Spinal cord (tissue), 9 donors: ENCODE measurements at regions not wholly inside any gene's neighbourhood (a gene's known extent, or its start where the extent isn't known, plus 50 kb on each side); places are given as distances from the start of the nearest gene placed in this dataset.

Experiments used
- DNase-seq, 6 donors: peaks; one replicate each; pipeline versions ENCODE4 v3.0.0 to v3.0.0-alpha.2; 2013 to 2015; ENCODE audit warnings: low spot score in 6 of 6, low read depth in 4 of 6
- H3K27ac ChIP-seq: one replicate; pipeline ENCODE4 v1.5.1; 2013; ENCODE audit warnings: low read depth, low read length, control low read depth
- H3K27me3 ChIP-seq: one replicate; pipeline ENCODE4 v1.6.1; 2013; ENCODE audit warnings: low read length; ENCODE audit not compliant: control insufficient read depth, insufficient read depth
- H3K36me3 ChIP-seq: one replicate; pipeline ENCODE4 v1.6.1; 2013; ENCODE audit warnings: low read length; ENCODE audit not compliant: control insufficient read depth, insufficient read depth
- H3K4me1 ChIP-seq: one replicate; pipeline ENCODE4 v1.6.1; 2013; ENCODE audit warnings: low read length; ENCODE audit not compliant: control insufficient read depth, insufficient read depth
- H3K4me3 ChIP-seq: one replicate; pipeline ENCODE4 v1.5.1; 2013; ENCODE audit warnings: low read depth, low read length, control low read depth
- H3K9me3 ChIP-seq: one replicate; pipeline ENCODE4 v1.6.1; 2013; ENCODE audit warnings: low read length; ENCODE audit not compliant: control insufficient read depth, insufficient read depth
- WGBS: methylation state at CpG from one replicate; pipeline ENCODE4 v1.1.5; 2013; ENCODE audit warnings: missing lambda C conversion rate; ENCODE audit not compliant: insufficient coverage; 5-methylcytosine and 5-hydroxymethylcytosine counted together
- donor health status: healthy.

DNA sequence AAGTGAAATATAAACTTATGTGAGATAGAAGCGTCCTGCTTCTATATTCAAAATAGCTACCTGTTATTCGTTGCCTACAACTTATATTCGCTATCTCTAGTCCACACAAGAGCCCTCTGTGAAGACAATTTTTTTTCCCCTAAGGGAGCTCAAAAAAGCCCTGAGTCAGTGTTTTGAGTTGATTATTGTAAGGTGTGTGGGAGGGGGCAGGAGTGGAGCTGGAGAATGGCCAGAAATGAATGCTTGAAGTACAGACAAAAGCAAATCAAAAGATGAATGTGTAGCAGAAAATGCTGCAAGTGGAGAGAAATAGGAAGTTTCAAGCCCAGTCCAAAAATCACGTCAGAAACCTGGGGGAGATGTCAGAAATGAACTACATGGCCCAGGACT lies 655.0 kb upstream of the LCORL start:
- 56% methylated on average over 1 of the region's 4 CpGs for WGBS
- Histone ChIP-seq H3K36me3 (no peaks in the 10 kb centered on the region), H3K4me1 (no peaks in the 10 kb centered on the region), H3K9me3 (no peaks in the 10 kb centered on the region), H3K4me3 (no peak overlapping the region), H3K27me3 (no peaks in the 10 kb centered on the region), H3K27ac (no peak overlapping the region)
- DNase-seq: peak in 1 of 6 donors; percentile 14

DNA sequence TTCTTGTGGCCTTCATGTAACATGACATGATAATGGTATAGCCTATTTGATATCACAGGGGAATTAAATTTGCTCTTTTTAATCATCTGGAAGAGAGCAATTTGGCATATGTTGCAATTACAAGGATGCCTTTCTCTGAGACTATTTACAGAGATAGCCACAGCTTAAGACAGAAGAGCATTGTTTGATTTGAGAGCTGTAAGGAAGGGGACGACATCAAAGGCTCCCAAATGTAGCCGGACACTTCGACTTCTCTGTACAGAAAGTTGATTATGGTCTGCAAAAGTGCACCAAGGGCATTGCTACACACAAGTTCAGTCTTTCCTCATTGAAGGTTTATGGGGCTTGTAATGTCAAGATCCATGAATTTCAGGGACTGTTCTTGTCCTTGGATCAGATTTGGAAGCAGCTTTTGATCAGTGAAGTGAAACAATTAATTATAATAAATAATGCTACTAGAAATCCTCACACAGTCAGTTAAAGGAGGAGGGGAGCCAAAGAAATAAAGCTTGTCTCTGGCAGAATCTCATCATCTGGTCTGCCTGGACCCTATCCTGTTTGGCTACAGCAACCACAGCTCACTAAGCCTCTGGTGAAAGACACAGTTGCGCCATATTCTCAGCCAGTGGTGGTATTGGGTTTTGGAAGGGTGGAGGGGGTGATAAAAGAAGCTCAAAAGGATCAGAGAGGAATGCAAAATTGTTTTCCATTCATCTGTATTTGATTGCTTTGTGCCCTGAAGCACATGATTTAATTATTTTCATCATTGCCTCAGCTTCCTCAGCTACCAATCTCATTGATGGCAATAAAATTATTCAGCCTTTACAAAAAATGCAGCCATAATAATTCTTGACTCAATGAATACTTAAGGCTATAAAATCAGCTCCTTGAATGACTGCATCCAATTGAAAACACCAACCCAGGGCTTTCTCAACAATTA lies 654.3 kb upstream of the LCORL start:
- Histone ChIP-seq H3K27ac (no peak overlapping the region), H3K4me3 (no peak overlapping the region), H3K36me3 (no peaks in the 10 kb centered on the region), H3K4me1 (no peaks in the 10 kb centered on the region), H3K27me3 (no peaks in the 10 kb centered on the region), H3K9me3 (no peaks in the 10 kb centered on the region)
- 29% methylated on average over 3 of the region's 4 CpGs for WGBS
- DNase-seq: peak in 1 of 6 donors; percentile 73

DNA sequence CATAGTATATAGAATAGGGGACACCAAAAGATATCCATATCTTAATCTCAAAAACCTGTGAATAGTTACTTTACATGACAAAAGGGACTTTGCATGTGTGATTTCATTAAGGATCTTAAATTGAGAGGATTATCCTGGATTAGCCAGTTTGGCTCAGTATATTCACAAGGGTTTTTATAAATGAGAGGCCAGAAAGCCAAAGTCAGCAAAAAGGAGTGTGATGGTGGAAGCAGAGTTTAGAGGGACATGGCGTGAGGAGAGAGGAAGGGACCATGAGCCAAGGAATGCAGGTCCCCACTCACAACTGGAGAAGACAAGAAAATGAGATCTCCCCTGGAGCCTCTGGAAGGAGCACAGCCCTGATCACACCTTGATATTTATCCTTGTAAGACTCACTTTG lies 648.5 kb upstream of the LCORL start:
- no peaks in the 10 kb centered on the region for H3K4me1 ChIP-seq
- no peak for DNase-seq
- H3K36me3 ChIP-seq: no peaks in the 10 kb centered on the region
- H3K27me3 ChIP-seq: no peaks in the 10 kb centered on the region
- H3K4me3 ChIP-seq: no peak overlapping the region
- no peaks in the 10 kb centered on the region for H3K9me3 ChIP-seq
- no peak overlapping the region for H3K27ac ChIP-seq
- no CpG with 5 or more reads among the region's 1 CpG for WGBS

DNA sequence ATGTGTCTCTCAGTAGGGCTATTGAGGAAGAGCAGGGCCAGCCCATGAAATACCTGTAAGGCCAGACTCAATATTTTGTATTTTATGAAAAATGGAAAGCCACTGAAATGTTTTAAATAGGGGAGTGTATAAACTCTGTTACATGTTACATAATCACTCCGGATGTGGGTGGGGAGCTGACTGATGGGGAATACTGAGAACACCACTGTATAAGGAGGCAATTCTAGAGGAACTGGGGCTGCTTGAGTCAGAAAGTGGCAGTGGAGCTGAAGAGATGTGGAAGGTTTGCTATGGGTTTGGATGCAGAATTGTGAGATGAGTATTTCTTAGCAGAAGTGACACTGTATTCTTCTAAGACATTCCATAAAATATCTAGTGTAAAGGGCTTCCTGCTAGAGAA lies 647.8 kb upstream of the LCORL start:
- no peak overlapping the region for H3K4me3 ChIP-seq
- H3K27ac ChIP-seq: no peak overlapping the region
- no peaks in the 10 kb centered on the region for H3K4me1 ChIP-seq
- no peaks in the 10 kb centered on the region for H3K36me3 ChIP-seq
- H3K27me3 ChIP-seq: no peaks in the 10 kb centered on the region
- no peak for DNase-seq
- WGBS: 100% methylated on average over 1 of the region's 1 CpG
- no peaks in the 10 kb centered on the region for H3K9me3 ChIP-seq

DNA sequence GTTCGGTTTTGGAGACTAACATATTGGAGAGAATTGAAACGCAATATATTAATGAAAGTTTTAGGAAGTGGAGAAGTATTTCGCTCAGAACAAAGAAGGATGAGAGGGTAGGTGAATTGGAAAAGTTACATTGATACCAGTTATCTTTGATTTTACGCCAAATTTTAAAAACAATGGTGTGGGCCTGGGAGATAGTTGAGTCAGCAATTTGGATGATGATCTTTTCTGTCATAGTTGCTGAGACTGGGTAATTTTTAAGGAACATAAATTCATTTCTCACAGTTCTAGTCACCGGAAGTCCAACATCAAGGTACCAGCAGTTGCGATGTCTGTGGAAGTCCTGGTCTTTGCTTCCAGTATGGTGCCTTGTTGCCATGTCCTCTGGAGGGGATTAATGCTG lies 644.8 kb upstream of the LCORL start:
- Histone ChIP-seq H3K36me3 (no peaks in the 10 kb centered on the region), H3K27me3 (peaks cover 4% of the 10 kb centered on the region), H3K4me1 (no peaks in the 10 kb centered on the region), H3K27ac (no peak overlapping the region), H3K9me3 (no peaks in the 10 kb centered on the region), H3K4me3 (no peak overlapping the region)
- WGBS: 100% methylated on average over 4 of the region's 6 CpGs
- DNase-seq: no peak

DNA sequence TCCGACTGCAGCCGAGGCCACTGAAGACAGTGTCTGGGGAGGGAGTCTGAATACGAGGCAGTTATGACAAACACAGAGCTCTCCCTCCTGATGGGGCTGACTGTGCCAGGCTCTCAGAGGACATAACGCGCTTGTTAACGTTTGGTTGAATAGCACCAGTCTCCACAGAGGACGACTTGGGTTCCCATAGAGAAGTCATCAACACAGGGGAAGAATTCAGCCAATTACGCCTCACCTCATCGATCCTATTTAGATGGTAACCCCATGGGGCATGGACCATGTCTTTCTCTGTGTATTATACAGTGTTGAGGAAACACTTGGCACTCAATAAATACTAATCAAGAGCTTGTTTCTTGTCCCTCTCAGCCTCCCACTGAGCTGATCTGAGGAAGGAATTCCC lies 642.6 kb upstream of the LCORL start:
- Histone ChIP-seq H3K9me3 (no peaks in the 10 kb centered on the region), H3K4me3 (no peak overlapping the region), H3K27me3 (peaks cover 6% of the 10 kb centered on the region), H3K27ac (no peak overlapping the region), H3K36me3 (no peaks in the 10 kb centered on the region), H3K4me1 (no peaks in the 10 kb centered on the region)
- DNase-seq: peak in 2 of 6 donors; percentile 64 to 71
- 35% methylated on average over 5 of the region's 9 CpGs for WGBS

DNA sequence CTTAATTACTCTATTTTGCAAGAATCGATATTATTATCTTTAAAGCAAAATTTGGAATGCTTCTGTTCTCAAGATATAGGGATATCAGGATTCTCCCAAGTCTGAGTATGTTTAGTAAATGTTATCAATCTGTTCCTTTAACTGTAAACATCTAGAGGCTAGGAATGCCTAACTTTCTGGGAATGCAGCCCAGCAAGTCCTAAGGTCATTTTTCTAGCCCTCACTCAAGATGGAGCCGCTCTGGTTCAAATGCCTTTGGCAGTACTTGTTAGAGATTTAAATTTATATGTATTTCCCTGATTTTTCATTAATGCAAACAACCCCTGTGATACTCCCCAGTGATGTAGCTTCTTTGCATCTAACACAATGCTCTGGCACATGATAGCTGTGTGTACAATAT lies 623.8 kb upstream of the LCORL start:
- H3K4me1 ChIP-seq: no peaks in the 10 kb centered on the region
- H3K27me3 ChIP-seq: no peaks in the 10 kb centered on the region
- H3K36me3 ChIP-seq: no peaks in the 10 kb centered on the region
- no CpG with 5 or more reads among the region's 2 CpGs for WGBS
- DNase-seq: no peak
- H3K9me3 ChIP-seq: no peaks in the 10 kb centered on the region
- no peak overlapping the region for H3K27ac ChIP-seq
- no peak overlapping the region for H3K4me3 ChIP-seq

DNA sequence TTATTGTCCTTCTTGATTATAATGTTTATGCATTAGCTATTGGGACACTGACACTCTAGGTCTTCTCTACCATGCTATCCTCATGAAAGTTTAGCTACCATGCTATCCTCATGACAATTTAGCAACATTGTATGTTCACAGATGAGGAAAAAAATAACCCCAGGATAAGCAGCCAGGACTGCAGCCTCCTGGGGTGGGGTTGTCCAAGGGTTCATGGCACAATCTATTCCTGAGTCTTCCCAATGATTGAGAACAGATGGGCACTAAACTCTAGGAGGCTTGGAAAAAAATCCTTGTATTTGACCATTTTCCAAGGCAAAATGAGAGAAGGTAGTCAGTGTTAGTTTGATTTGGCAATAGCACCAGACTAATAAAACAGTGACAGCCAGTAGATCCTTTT lies 619.8 kb upstream of the LCORL start:
- no peak overlapping the region for H3K27ac ChIP-seq
- no peak overlapping the region for H3K4me3 ChIP-seq
- no peak for DNase-seq
- H3K27me3 ChIP-seq: no peaks in the 10 kb centered on the region
- no peaks in the 10 kb centered on the region for H3K4me1 ChIP-seq
- H3K9me3 ChIP-seq: no peaks in the 10 kb centered on the region
- no peaks in the 10 kb centered on the region for H3K36me3 ChIP-seq

DNA sequence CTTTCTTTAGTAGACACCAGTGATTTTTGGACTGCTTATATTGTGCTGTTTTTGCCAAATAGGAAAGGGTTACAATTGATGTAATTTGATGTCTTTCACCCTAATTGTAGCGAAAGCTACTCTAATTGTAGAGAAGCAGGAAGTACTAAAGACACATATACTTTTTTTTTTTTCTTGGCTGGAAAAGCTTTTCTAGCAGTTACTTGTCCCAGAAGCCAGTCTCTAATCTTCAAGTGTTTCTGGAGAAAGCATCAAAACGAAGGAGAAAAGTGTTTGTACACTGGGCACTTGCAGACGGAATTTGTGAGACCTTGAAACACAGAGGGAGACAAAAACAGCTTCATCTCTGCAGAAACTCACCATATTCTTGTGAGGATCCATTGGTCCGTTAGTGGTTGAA lies 616.5 kb upstream of the LCORL start:
- Histone ChIP-seq H3K27me3 (no peaks in the 10 kb centered on the region), H3K36me3 (no peaks in the 10 kb centered on the region), H3K4me3 (no peak overlapping the region), H3K9me3 (no peaks in the 10 kb centered on the region), H3K4me1 (no peaks in the 10 kb centered on the region), H3K27ac (no peak overlapping the region)
- no peak for DNase-seq
- 88% methylated on average over 2 of the region's 4 CpGs for WGBS

DNA sequence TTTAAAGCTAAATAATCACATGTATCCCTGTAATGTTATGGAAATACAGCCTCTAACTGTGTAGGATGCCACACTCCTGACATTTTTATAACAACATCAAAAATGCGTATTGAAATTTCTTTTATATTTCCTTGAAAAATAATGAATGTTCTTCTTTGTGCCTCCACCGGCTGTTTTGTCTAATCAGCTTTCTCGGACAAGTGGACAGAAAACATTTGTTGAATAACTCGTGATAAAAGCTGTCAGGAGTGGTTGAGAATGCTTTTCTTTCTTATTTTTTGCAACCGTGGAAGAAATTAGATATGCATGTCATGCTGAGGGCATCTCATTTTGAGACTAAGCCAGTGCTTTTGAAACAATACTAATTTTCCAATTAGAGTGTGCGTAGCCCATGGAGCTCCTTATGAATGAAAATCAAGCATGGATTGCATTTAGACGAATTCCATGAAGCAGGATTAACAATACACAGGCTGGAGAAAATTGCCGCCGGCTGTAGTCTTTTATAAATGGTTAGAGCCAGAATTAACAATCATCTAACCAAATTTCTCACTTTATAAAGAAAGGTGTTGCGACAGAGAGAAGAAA lies 614.5 kb upstream of the LCORL start:
- no peak overlapping the region for H3K4me3 ChIP-seq
- no peaks in the 10 kb centered on the region for H3K4me1 ChIP-seq
- no peak overlapping the region for H3K27ac ChIP-seq
- no peaks in the 10 kb centered on the region for H3K36me3 ChIP-seq
- no peaks in the 10 kb centered on the region for H3K27me3 ChIP-seq
- 0% methylated on average over 1 of the region's 10 CpGs for WGBS
- no peaks in the 10 kb centered on the region for H3K9me3 ChIP-seq
- peak in 2 of 6 donors; percentile 41 to 78 for DNase-seq
